ENCODE measurements at regions not wholly inside any gene's neighbourhood (a gene's known extent, or its start where the extent isn't known, plus 50 kb on each side); places are given as distances from the start of the nearest gene placed in this dataset.

GRCh38 chr5:142537938-142538337 lies 148.0 kb downstream of the FGF1 start:
- DNase-seq (ENCODE audit: low spot score) (no peak), ATAC-seq (no peak)
- Histone ChIP-seq H3F3A (replicated peaks; ENCODE audit: low read depth) (no peaks in the 10 kb centered on the region), H3K27ac (ENCODE audit: low read depth) (no peak overlapping the region), H3K4me1 (ENCODE audit: insufficient read depth) (peaks cover 13% of the 10 kb centered on the region; the same call in 1 of the 2 replicates), H2AFZ (no peak overlapping the region), H3K36me3 (ENCODE audit: insufficient read depth) (no peaks in the 10 kb centered on the region), H3K9me2 (ENCODE audit: insufficient read depth) (no peaks in the 10 kb centered on the region), H3K79me2 (replicated peaks; ENCODE audit: insufficient read depth) (no peaks in the 10 kb centered on the region), H3K4me2 (no peak overlapping the region), H4K20me1 (replicated peaks; ENCODE audit: insufficient read depth) (no peaks in the 10 kb centered on the region), H3K27me3 (ENCODE audit: insufficient read depth) (no peaks in the 10 kb centered on the region), H3K4me3 (no peak overlapping the region)
- Mint-ChIP-seq H3K27me3 (ENCODE audit: insufficient read depth, low read depth, poor library complexity) (peaks cover 6% of the 10 kb centered on the region), H3K9me3 (peaks cover 23% of the 10 kb centered on the region), H3K4me3 (no peak overlapping the region), H3K27ac (no peak overlapping the region), H3K36me3 (ENCODE audit: low read depth) (peaks cover 14% of the 10 kb centered on the region), H3K4me1 (peaks cover 28% of the 10 kb centered on the region)
- no peak for TF ChIP-seq EZH2phosphoT487 (IDR thresholded peaks at IDR 0.05; ENCODE audit: unreplicated experiment)

GRCh38 chr5:142532781-142533176 lies 153.1 kb downstream of the FGF1 start:
- H3K4me1 Mint-ChIP-seq = peaks cover 3% of the 10 kb centered on the region; the same call in 1 of the 3 replicates
- Histone ChIP-seq H3K27ac (ENCODE audit: low read depth) (no peak overlapping the region), H3K9me2 (ENCODE audit: insufficient read depth) (peaks cover 3% of the 10 kb centered on the region; the same call in 1 of the 2 replicates), H4K20me1 (replicated peaks; ENCODE audit: insufficient read depth) (no peaks in the 10 kb centered on the region), H3K4me2 (no peak overlapping the region), H3F3A (replicated peaks; ENCODE audit: low read depth) (no peaks in the 10 kb centered on the region), H3K4me3 (no peak overlapping the region), H2AFZ (no peak overlapping the region), H3K27me3 (ENCODE audit: insufficient read depth) (no peaks in the 10 kb centered on the region), H3K79me2 (replicated peaks; ENCODE audit: insufficient read depth) (no peaks in the 10 kb centered on the region), H3K36me3 (ENCODE audit: insufficient read depth) (no peaks in the 10 kb centered on the region), H3K4me1 (ENCODE audit: insufficient read depth) (no peaks in the 10 kb centered on the region)
- H3K4me3 Mint-ChIP-seq = no peak overlapping the region
- H3K9me3 Mint-ChIP-seq = peaks cover 23% of the 10 kb centered on the region
- peaks cover 16% of the 10 kb centered on the region for H3K36me3 Mint-ChIP-seq (ENCODE audit: low read depth)
- DNase-seq (ENCODE audit: low spot score) (no peak), ATAC-seq (no peak)
- peaks cover 2% of the 10 kb centered on the region for H3K27me3 Mint-ChIP-seq (ENCODE audit: insufficient read depth, low read depth, poor library complexity)
- TF ChIP-seq ZNF114 (CRISPR knock-in tag; IDR thresholded peaks at IDR 0.05) (no peak), EZH2 (IDR thresholded peaks at IDR 0.05; ENCODE audit: low read depth, unreplicated experiment) (no peak), JUNB (IDR thresholded peaks at IDR 0.05; ENCODE audit: unreplicated experiment) (no peak)
- TF ChIP-seq, protein P1, sequence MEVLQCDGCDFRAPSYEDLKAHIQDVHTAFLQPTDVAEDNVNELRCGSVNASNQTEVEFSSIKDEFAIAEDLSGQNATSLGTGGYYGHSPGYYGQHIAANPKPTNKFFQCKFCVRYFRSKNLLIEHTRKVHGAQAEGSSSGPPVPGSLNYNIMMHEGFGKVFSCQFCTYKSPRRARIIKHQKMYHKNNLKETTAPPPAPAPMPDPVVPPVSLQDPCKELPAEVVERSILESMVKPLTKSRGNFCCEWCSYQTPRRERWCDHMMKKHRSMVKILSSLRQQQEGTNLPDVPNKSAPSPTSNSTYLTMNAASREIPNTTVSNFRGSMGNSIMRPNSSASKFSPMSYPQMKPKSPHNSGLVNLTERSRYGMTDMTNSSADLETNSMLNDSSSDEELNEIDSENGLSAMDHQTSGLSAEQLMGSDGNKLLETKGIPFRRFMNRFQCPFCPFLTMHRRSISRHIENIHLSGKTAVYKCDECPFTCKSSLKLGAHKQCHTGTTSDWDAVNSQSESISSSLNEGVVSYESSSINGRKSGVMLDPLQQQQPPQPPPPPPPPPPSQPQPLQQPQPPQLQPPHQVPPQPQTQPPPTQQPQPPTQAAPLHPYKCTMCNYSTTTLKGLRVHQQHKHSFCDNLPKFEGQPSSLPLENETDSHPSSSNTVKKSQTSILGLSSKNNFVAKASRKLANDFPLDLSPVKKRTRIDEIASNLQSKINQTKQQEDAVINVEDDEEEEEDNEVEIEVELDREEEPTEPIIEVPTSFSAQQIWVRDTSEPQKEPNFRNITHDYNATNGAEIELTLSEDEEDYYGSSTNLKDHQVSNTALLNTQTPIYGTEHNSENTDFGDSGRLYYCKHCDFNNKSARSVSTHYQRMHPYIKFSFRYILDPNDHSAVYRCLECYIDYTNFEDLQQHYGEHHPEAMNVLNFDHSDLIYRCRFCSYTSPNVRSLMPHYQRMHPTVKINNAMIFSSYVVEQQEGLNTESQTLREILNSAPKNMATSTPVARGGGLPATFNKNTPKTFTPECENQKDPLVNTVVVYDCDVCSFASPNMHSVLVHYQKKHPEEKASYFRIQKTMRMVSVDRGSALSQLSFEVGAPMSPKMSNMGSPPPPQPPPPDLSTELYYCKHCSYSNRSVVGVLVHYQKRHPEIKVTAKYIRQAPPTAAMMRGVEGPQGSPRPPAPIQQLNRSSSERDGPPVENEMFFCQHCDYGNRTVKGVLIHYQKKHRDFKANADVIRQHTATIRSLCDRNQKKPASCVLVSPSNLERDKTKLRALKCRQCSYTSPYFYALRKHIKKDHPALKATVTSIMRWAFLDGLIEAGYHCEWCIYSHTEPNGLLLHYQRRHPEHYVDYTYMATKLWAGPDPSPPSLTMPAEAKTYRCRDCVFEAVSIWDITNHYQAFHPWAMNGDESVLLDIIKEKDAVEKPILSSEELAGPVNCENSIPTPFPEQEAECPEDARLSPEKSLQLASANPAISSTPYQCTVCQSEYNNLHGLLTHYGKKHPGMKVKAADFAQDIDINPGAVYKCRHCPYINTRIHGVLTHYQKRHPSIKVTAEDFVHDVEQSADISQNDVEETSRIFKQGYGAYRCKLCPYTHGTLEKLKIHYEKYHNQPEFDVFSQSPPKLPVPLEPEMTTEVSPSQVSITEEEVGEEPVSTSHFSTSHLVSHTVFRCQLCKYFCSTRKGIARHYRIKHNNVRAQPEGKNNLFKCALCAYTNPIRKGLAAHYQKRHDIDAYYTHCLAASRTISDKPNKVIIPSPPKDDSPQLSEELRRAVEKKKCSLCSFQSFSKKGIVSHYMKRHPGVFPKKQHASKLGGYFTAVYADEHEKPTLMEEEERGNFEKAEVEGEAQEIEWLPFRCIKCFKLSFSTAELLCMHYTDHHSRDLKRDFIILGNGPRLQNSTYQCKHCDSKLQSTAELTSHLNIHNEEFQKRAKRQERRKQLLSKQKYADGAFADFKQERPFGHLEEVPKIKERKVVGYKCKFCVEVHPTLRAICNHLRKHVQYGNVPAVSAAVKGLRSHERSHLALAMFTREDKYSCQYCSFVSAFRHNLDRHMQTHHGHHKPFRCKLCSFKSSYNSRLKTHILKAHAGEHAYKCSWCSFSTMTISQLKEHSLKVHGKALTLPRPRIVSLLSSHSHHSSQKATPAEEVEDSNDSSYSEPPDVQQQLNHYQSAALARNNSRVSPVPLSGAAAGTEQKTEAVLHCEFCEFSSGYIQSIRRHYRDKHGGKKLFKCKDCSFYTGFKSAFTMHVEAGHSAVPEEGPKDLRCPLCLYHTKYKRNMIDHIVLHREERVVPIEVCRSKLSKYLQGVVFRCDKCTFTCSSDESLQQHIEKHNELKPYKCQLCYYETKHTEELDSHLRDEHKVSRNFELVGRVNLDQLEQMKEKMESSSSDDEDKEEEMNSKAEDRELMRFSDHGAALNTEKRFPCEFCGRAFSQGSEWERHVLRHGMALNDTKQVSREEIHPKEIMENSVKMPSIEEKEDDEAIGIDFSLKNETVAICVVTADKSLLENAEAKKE (CRISPR knock-in tag; IDR thresholded peaks at IDR 0.05) = no peak
- TF ChIP-seq, protein P2, sequence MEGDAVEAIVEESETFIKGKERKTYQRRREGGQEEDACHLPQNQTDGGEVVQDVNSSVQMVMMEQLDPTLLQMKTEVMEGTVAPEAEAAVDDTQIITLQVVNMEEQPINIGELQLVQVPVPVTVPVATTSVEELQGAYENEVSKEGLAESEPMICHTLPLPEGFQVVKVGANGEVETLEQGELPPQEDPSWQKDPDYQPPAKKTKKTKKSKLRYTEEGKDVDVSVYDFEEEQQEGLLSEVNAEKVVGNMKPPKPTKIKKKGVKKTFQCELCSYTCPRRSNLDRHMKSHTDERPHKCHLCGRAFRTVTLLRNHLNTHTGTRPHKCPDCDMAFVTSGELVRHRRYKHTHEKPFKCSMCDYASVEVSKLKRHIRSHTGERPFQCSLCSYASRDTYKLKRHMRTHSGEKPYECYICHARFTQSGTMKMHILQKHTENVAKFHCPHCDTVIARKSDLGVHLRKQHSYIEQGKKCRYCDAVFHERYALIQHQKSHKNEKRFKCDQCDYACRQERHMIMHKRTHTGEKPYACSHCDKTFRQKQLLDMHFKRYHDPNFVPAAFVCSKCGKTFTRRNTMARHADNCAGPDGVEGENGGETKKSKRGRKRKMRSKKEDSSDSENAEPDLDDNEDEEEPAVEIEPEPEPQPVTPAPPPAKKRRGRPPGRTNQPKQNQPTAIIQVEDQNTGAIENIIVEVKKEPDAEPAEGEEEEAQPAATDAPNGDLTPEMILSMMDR (conservative IDR thresholded peaks at IDR 0.05; ENCODE audit: low read depth in 2 of 2) = no peak
- H3K27ac Mint-ChIP-seq = no peak overlapping the region
